HEK293T (cell line): ENCODE measurements at regions not wholly inside any gene's neighbourhood (a gene's known extent, or its start where the extent isn't known, plus 50 kb on each side); places are given as distances from the start of the nearest gene placed in this dataset.

ENCODE experiments used
- CTCF ChIA-PET: fragments of 350-600 bp; formaldehyde crosslinking; extraction: SDS; loops from one replicate; lab custom pipeline; 2021; ENCODE audit warnings: antibody characterized with exemption, inconsistent platforms; lab: Yijun Ruan, JAX
- POLR2A ChIA-PET: fragments of 350-600 bp; formaldehyde crosslinking; extraction: SDS; loops from one replicate; lab custom pipeline; 2020; ENCODE audit warnings: antibody characterized with exemption, inconsistent platforms; lab: Yijun Ruan, JAX
- DNase-seq: peaks from one replicate; pipeline ENCODE4 v3.0.0; 2012; ENCODE audit warnings: mixed read lengths; ENCODE audit errors: extremely low spot score
- ARNT ChIP-seq: fragments of 450-650 bp; IDR thresholded peaks from 2 replicates; pipeline ENCODE4 v1.6.1; 2017; ENCODE audit warnings: mild to moderate bottlenecking
- BHLHE40 ChIP-seq: fragments of 450-650 bp; IDR thresholded peaks from 2 replicates; pipeline ENCODE4 v1.6.1; 2016; ENCODE audit warnings: mild to moderate bottlenecking, moderate library complexity, borderline replicate concordance
- CTBP1 ChIP-seq: fragments of 450-650 bp; IDR thresholded peaks from 2 replicates; pipeline ENCODE4 v1.6.1; 2016; ENCODE audit warnings: borderline replicate concordance
- ELF4 ChIP-seq: fragments of 450-650 bp; IDR thresholded peaks from 2 replicates; pipeline ENCODE4 v1.6.1; 2017; ENCODE audit warnings: antibody characterized with exemption
- FOXA1 ChIP-seq: fragments of 450-650 bp; IDR thresholded peaks from 2 replicates; pipeline ENCODE4 v1.6.1; 2016; ENCODE audit warnings: mild to moderate bottlenecking
- FOXK2 ChIP-seq: fragments of 450-650 bp; IDR thresholded peaks from 2 replicates; pipeline ENCODE4 v1.6.1; 2016; ENCODE audit warnings: mild to moderate bottlenecking
- FOXM1 ChIP-seq: fragments of 450-650 bp; IDR thresholded peaks from 2 replicates; pipeline ENCODE4 v1.6.1; 2017; ENCODE audit warnings: mild to moderate bottlenecking, borderline replicate concordance
- HDGF ChIP-seq: fragments of 450-650 bp; IDR thresholded peaks from 2 replicates; pipeline ENCODE4 v1.6.1; 2017; ENCODE audit warnings: antibody characterized with exemption, borderline replicate concordance
- L3MBTL2 ChIP-seq: fragments of 450-650 bp; conservative IDR thresholded peaks from 2 replicates; pipeline ENCODE4 v1.6.1; 2016; ENCODE audit warnings: mild to moderate bottlenecking
- LEF1 ChIP-seq: fragments of 450-650 bp; IDR thresholded peaks from 2 replicates; pipeline ENCODE4 v1.6.1; 2017; ENCODE audit warnings: mild to moderate bottlenecking, borderline replicate concordance
- NFRKB ChIP-seq: fragments of 450-650 bp; IDR thresholded peaks from 2 replicates; pipeline ENCODE4 v1.6.1; 2016; ENCODE audit warnings: mild to moderate bottlenecking, moderate library complexity
- PKNOX1 ChIP-seq: fragments of 450-650 bp; IDR thresholded peaks from 2 replicates; pipeline ENCODE4 v1.6.1; 2016
- SP1 ChIP-seq: fragments of 450-650 bp; IDR thresholded peaks from 2 replicates; pipeline ENCODE4 v1.6.1; 2017
- SUZ12 ChIP-seq: fragments of 450-650 bp; IDR thresholded peaks from 2 replicates; pipeline ENCODE4 v1.6.1; 2016; ENCODE audit warnings: mild to moderate bottlenecking
- TARDBP ChIP-seq: fragments of 450-650 bp; IDR thresholded peaks from 2 replicates; pipeline ENCODE4 v1.6.1; 2016
- ZNF384 ChIP-seq: fragments of 450-650 bp; IDR thresholded peaks from 2 replicates; pipeline ENCODE4 v1.6.1; 2016

- CTCF ChIA-PET = no interaction called here
- no peak for DNase-seq
- POLR2A ChIA-PET = no interaction called here
- TF ChIP-seq ARNT = no peak
- no peak for TF ChIP-seq NFRKB
- no peak for TF ChIP-seq L3MBTL2
- no peak for TF ChIP-seq FOXA1
- no peak for TF ChIP-seq PKNOX1
- TF ChIP-seq SP1 = no peak
- TF ChIP-seq BHLHE40 = no peak
- TF ChIP-seq ELF4 = no peak
Measured at GRCh38 chr5:53275666-53276065, 166.1 kb upstream of the MOCS2 start.

- TF ChIP-seq ZNF384 = no peak
- no peak for TF ChIP-seq L3MBTL2
- no peak for TF ChIP-seq ELF4
- TF ChIP-seq FOXA1 = no peak
- no peak for TF ChIP-seq FOXK2
- TF ChIP-seq SP1 = no peak
- no peak for TF ChIP-seq ARNT
- no peak for TF ChIP-seq FOXM1
- no peak for TF ChIP-seq TARDBP
- no peak for TF ChIP-seq SUZ12
- TF ChIP-seq NFRKB = no peak
- no peak for TF ChIP-seq HDGF
- no peak for TF ChIP-seq BHLHE40
- TF ChIP-seq PKNOX1 = no peak
- no peak for TF ChIP-seq CTBP1
- TF ChIP-seq LEF1 = no peak
- CTCF ChIA-PET = no interaction called here
- POLR2A ChIA-PET = no interaction called here
- DNase-seq = no peak
Measured at GRCh38 chr5:53276825-53277224, 167.3 kb upstream of the MOCS2 start.

- ChIA-PET CTCF (no interaction called here), POLR2A (no interaction called here)
- TF ChIP-seq L3MBTL2 (no peak), FOXM1 (no peak), ARNT (no peak), SP1 (no peak), NFRKB (no peak), FOXA1 (no peak), ELF4 (no peak), TARDBP (no peak), ZNF384 (no peak), HDGF (no peak)
- DNase-seq = no peak
Measured at GRCh38 chr5:53277491-53277890, 167.9 kb upstream of the MOCS2 start.

- CTCF ChIA-PET = no interaction called here
- no peak for TF ChIP-seq LEF1
- no peak for TF ChIP-seq FOXK2
- no peak for TF ChIP-seq SUZ12
- TF ChIP-seq ARNT = no peak
- TF ChIP-seq PKNOX1 = no peak
- no peak for TF ChIP-seq CTBP1
- no peak for TF ChIP-seq ZNF384
- no peak for TF ChIP-seq NFRKB
- no peak for TF ChIP-seq FOXA1
- no peak for TF ChIP-seq FOXM1
- TF ChIP-seq HDGF = no peak
- no peak for TF ChIP-seq L3MBTL2
- TF ChIP-seq SP1 = no peak
- TF ChIP-seq BHLHE40 = no peak
- no peak for TF ChIP-seq TARDBP
- no peak for TF ChIP-seq ELF4
- POLR2A ChIA-PET = no interaction called here
- DNase-seq = no peak
Measured at GRCh38 chr5:53287573-53287972, 178.0 kb upstream of the MOCS2 start.

- CTCF ChIA-PET = no interaction called here
- POLR2A ChIA-PET = no interaction called here
- no peak for DNase-seq
- no peak for TF ChIP-seq L3MBTL2
- TF ChIP-seq ELF4 = no peak
- no peak for TF ChIP-seq NFRKB
- no peak for TF ChIP-seq FOXA1
- TF ChIP-seq PKNOX1 = no peak
- TF ChIP-seq TARDBP = no peak
- no peak for TF ChIP-seq ZNF384
- TF ChIP-seq FOXM1 = no peak
- TF ChIP-seq SUZ12 = no peak
- no peak for TF ChIP-seq HDGF
- TF ChIP-seq BHLHE40 = no peak
- no peak for TF ChIP-seq FOXK2
Measured at GRCh38 chr5:53288511-53288910, 179.0 kb upstream of the MOCS2 start.

- TF ChIP-seq PKNOX1 (no peak), NFRKB (no peak), ELF4 (no peak), ARNT (no peak), FOXA1 (no peak), BHLHE40 (no peak), LEF1 (no peak), FOXK2 (no peak), FOXM1 (no peak), CTBP1 (no peak), L3MBTL2 (no peak), SUZ12 (no peak), ZNF384 (no peak), SP1 (no peak), HDGF (no peak), TARDBP (no peak)
- no peak for DNase-seq
- CTCF ChIA-PET = interaction anchor here (0.8 kb wide), 1 partner anchor 151 kb away, joined by 3 read pairs; no protein-coding TSS in a partner anchor
- POLR2A ChIA-PET = no interaction called here
Measured at GRCh38 chr5:53291047-53291446, 181.5 kb upstream of the MOCS2 start.
